Caco-2 (cell line): ENCODE measurements at regions not wholly inside any gene's neighbourhood (a gene's known extent, or its start where the extent isn't known, plus 50 kb on each side); places are given as distances from the start of the nearest gene placed in this dataset.

ENCODE experiments used
- BruUV-seq: library from RNA; stranded (reverse); fragments of 400-500 nt; replicated peaks from 2 replicates; lab custom pipeline; 2021; lab: Mats Ljungman, UMichigan
- CTCF ChIA-PET: fragments of 300-600 bp; sonication (Branson Sonifier 250); formaldehyde crosslinking; loops from one replicate; lab custom pipeline; 2022; ENCODE audit warnings: antibody characterized with exemption; lab: Charles Lee
- POLR2A ChIA-PET: fragments of 300-600 bp; sonication (Branson Sonifier 250); formaldehyde crosslinking; loops from one replicate; lab custom pipeline; 2022; ENCODE audit warnings: antibody characterized with exemption; lab: Charles Lee
- DNase-seq, 2 experiments: peaks; one replicate each; pipeline versions ENCODE4 v3.0.0 to v3.0.0-alpha.2; 2020 to 2022
- H3K27me3 ChIP-seq: replicated peaks from 2 replicates; pipeline ENCODE4 v1.6.0; 2011; ENCODE audit warnings: low read length; ENCODE audit not compliant: control insufficient read depth, insufficient read depth
- H3K36me3 ChIP-seq: 2 replicates; pipeline ENCODE4 v1.5.1; 2011; ENCODE audit warnings: low read length; ENCODE audit not compliant: control insufficient read depth, insufficient read depth
- H3K4me1 ChIP-seq: fragments of 250-450 bp; sonication (Bioruptor Pico); 2 replicates; pipeline ENCODE4 v1.5.1; 2020; ENCODE audit warnings: mild to moderate bottlenecking
- H3K4me3 ChIP-seq: 2 replicates; pipeline ENCODE4 v1.5.1; 2011; ENCODE audit warnings: low read depth, mild to moderate bottlenecking, control low read depth, low read length
- H3K9me3 ChIP-seq: fragments of 250-450 bp; sonication (Bioruptor Pico); 2 replicates; pipeline ENCODE4 v1.5.1; 2020; ENCODE audit warnings: mild to moderate bottlenecking, moderate library complexity
- H3K27ac Mint-ChIP-seq: one replicate; pipeline ENCODE4 v1.8.0; 2022; ENCODE audit warnings: mixed read lengths; ENCODE audit not compliant: unreplicated experiment
- H3K27me3 Mint-ChIP-seq: one replicate; pipeline ENCODE4 v1.8.0; 2022; ENCODE audit warnings: mixed read lengths; ENCODE audit not compliant: insufficient read depth, unreplicated experiment
- H3K36me3 Mint-ChIP-seq: one replicate; pipeline ENCODE4 v1.8.0; 2022; ENCODE audit warnings: mild to moderate bottlenecking, mixed read lengths; ENCODE audit not compliant: insufficient read depth, unreplicated experiment
- H3K4me1 Mint-ChIP-seq: one replicate; pipeline ENCODE4 v1.8.0; 2022; ENCODE audit warnings: low read depth, mixed read lengths; ENCODE audit not compliant: unreplicated experiment
- H3K4me3 Mint-ChIP-seq: one replicate; pipeline ENCODE4 v1.8.0; 2022; ENCODE audit warnings: mild to moderate bottlenecking, moderate library complexity, mixed read lengths; ENCODE audit not compliant: unreplicated experiment
- H3K9me3 Mint-ChIP-seq: one replicate; pipeline ENCODE4 v1.8.0; 2022; ENCODE audit warnings: mixed read lengths; ENCODE audit not compliant: unreplicated experiment
- intact Hi-C: fragments of 100-400 bp; cut with micrococcal nuclease; formaldehyde crosslinking; loops from one replicate; pipeline ENCODE4 v1.10.0; 2022; ENCODE audit not compliant: unreplicated experiment
- TF ChIP-seq, protein P1 (sequence below), 2 experiments: fragments of 200-600 bp in 1 of 2; IDR thresholded peaks; 1 replicate in 1 of 2; 2 replicates in 1 of 2; pipeline versions ENCODE4 v1.5.1 to v1.8.0; 2011 to 2022; ENCODE audit warnings: antibody characterized with exemption in 1 of 2, control low read depth in 1 of 2, inconsistent platforms in 1 of 2, low read depth in 1 of 2, low read length in 1 of 2, mild to moderate bottlenecking in 1 of 2, moderate library complexity in 1 of 2; ENCODE audit not compliant: insufficient read depth in 1 of 2, severe bottlenecking in 1 of 2, unreplicated experiment in 1 of 2

DNA sequence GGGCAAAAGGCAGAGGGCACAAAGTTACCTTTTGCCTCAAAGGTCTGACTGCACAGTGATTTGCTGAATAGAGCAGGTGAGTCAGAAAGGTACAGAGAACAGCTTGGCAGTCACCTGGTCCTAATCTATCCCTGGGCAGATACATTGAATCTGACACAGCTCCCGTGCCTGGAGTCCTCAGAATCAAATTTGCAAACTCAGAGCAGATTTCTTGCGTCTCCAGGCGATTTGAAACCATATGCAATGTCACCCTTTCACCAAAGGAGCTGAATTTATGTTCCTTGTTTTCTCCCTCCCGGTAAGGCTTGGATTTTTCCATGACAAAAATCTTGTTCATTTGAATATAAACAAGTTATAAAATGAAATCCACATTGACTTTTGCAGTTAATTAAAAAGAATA lies 81.6 kb upstream of the SNAP25 start:
- Histone ChIP-seq H3K4me1 (no peaks in the 10 kb centered on the region), H3K9me3 (no peaks in the 10 kb centered on the region), H3K36me3 (no peaks in the 10 kb centered on the region), H3K27me3 (no peaks in the 10 kb centered on the region), H3K4me3 (no peak overlapping the region)
- H3K27me3 Mint-ChIP-seq: peaks cover 9% of the 10 kb centered on the region
- ChIA-PET POLR2A (no interaction called here), CTCF (no interaction called here)
- DNase-seq: no peak
- H3K4me1 Mint-ChIP-seq: no peaks in the 10 kb centered on the region
- no peak overlapping the region for H3K27ac Mint-ChIP-seq
- no peaks in the 10 kb centered on the region for H3K36me3 Mint-ChIP-seq
- H3K9me3 Mint-ChIP-seq: no peaks in the 10 kb centered on the region
- intact Hi-C loops: no loop called here
- TF ChIP-seq, protein P1, sequence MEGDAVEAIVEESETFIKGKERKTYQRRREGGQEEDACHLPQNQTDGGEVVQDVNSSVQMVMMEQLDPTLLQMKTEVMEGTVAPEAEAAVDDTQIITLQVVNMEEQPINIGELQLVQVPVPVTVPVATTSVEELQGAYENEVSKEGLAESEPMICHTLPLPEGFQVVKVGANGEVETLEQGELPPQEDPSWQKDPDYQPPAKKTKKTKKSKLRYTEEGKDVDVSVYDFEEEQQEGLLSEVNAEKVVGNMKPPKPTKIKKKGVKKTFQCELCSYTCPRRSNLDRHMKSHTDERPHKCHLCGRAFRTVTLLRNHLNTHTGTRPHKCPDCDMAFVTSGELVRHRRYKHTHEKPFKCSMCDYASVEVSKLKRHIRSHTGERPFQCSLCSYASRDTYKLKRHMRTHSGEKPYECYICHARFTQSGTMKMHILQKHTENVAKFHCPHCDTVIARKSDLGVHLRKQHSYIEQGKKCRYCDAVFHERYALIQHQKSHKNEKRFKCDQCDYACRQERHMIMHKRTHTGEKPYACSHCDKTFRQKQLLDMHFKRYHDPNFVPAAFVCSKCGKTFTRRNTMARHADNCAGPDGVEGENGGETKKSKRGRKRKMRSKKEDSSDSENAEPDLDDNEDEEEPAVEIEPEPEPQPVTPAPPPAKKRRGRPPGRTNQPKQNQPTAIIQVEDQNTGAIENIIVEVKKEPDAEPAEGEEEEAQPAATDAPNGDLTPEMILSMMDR (IDR thresholded peaks at IDR 0.05; ENCODE audit: insufficient read depth in 1 of 2, low read depth in 1 of 2, low read length in 1 of 2, severe bottlenecking in 1 of 2, unreplicated experiment in 1 of 2): no peak
- H3K4me3 Mint-ChIP-seq: no peak overlapping the region
- no TSS peak for BruUV-seq

DNA sequence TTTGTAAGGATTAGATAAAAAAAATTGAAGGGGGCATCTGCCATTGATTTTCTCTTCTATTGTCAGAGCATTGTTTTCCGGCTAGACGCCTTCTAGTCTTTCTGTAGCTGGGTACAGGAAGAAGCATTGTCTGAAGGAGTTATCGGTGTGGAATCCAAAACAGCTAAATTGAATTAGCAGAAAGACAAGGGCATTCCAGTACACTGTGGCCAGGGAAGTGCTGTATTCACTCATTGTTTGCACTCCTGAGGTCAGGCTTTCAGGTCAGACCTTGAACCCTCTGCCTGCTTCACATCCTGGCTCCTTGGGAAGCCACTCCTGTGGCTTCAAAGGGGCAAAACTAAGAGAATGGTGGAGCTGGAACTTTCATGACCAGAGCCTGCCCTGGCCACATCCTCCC lies 81.1 kb upstream of the SNAP25 start:
- BruUV-seq: no TSS peak
- POLR2A ChIA-PET: no interaction called here
- Mint-ChIP-seq H3K9me3 (no peaks in the 10 kb centered on the region), H3K36me3 (no peaks in the 10 kb centered on the region), H3K4me3 (no peak overlapping the region), H3K4me1 (no peaks in the 10 kb centered on the region), H3K27me3 (peaks cover 9% of the 10 kb centered on the region), H3K27ac (no peak overlapping the region)
- Histone ChIP-seq H3K9me3 (no peaks in the 10 kb centered on the region), H3K27me3 (no peaks in the 10 kb centered on the region), H3K36me3 (no peaks in the 10 kb centered on the region), H3K4me1 (no peaks in the 10 kb centered on the region), H3K4me3 (no peak overlapping the region)
- TF ChIP-seq, protein P1 (IDR thresholded peaks at IDR 0.05; ENCODE audit: insufficient read depth in 1 of 2, low read depth in 1 of 2, low read length in 1 of 2, severe bottlenecking in 1 of 2, unreplicated experiment in 1 of 2): no peak
- DNase-seq: no peak
- CTCF ChIA-PET: no interaction called here
- intact Hi-C loops: no loop called here

DNA sequence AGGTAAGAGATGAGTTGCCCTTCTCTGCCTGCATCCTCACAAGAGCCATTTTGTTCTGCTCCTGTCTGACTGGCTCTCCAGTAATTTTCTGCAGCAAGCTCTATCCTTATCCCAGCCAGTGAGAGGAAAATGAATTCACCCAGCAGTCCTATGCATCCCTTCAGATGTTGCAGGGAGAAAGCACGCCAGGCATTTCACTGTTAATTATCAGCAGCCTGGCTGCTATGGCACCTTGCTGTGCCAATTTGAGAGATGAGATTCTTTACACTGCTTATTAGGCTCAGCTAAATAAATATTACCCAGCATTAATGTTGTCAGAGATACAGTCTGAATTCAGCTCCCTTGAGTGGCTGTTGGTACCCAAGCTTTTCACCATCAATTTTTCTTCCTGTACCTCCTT lies 61.1 kb upstream of the SNAP25 start:
- H3K4me3 Mint-ChIP-seq: no peak overlapping the region
- no peak overlapping the region for H3K27ac Mint-ChIP-seq
- intact Hi-C loops: no loop called here
- peaks cover 13% of the 10 kb centered on the region for H3K9me3 Mint-ChIP-seq
- ChIA-PET POLR2A (no interaction called here), CTCF (no interaction called here)
- Histone ChIP-seq H3K4me3 (no peak overlapping the region), H3K4me1 (no peaks in the 10 kb centered on the region), H3K27me3 (no peaks in the 10 kb centered on the region), H3K36me3 (no peaks in the 10 kb centered on the region), H3K9me3 (no peaks in the 10 kb centered on the region)
- DNase-seq: no peak
- H3K36me3 Mint-ChIP-seq: no peaks in the 10 kb centered on the region
- no TSS peak for BruUV-seq
- TF ChIP-seq, protein P1 (IDR thresholded peaks at IDR 0.05; ENCODE audit: insufficient read depth in 1 of 2, low read depth in 1 of 2, low read length in 1 of 2, severe bottlenecking in 1 of 2, unreplicated experiment in 1 of 2): no peak
- no peaks in the 10 kb centered on the region for H3K4me1 Mint-ChIP-seq
- H3K27me3 Mint-ChIP-seq: peaks cover 24% of the 10 kb centered on the region
